AG08396 (cell line): ENCODE measurements at regions not wholly inside any gene's neighbourhood (a gene's known extent, or its start where the extent isn't known, plus 50 kb on each side); places are given as distances from the start of the nearest gene placed in this dataset.

Experiments used
- DNase-seq: peaks from one replicate; pipeline ENCODE4 v3.0.0; 2012; ENCODE audit warnings: low spot score, mixed read lengths

GRCh38 chr6:168722397-168722796 lies 281.4 kb downstream of the SMOC2 start:
- DNase-seq, result no peak

- no peak for DNase-seq
Measured at GRCh38 chr6:168721571-168721970, 280.6 kb downstream of the SMOC2 start.

DNA sequence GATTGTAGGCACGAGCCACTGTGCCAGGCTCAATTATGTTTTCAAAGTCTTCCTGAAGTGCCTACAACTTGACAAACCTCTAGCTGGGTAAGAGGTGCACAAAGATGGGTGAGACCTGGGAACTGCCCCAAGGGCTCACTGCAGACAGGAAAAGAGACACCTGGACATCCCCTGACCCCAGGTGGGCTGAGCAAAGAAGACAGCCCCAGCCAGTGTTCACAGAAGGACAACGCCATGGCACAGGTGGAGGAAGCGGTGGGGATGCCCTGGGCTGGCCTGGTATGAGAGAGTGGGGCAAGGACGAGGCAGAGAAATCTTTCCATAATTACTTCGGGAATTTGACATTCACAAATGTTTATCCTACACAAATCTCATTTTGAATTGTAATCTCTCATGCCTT lies 278.9 kb downstream of the SMOC2 start:
- DNase-seq, result no peak

- no peak for DNase-seq
Measured at GRCh38 chr6:168718821-168719475, 278.0 kb downstream of the SMOC2 start.
